H54 (cell line): ENCODE measurements at regions not wholly inside any gene's neighbourhood (a gene's known extent, or its start where the extent isn't known, plus 50 kb on each side); places are given as distances from the start of the nearest gene placed in this dataset.

Source experiments
- DNase-seq: peaks from one replicate; pipeline ENCODE4 v3.0.0; 2011; ENCODE audit warnings: low spot score, mixed read lengths; ENCODE audit not compliant: insufficient read length
- FAIRE-seq: peaks from 3 replicates; lab custom pipeline; 2011; peaks lifted over from hg19 to GRCh38; lab: Jason Lieb, UNC
- POLR2A ChIP-seq: IDR thresholded peaks from 2 replicates; pipeline ENCODE4 v1.6.1; 2011; ENCODE audit warnings: low read depth, mild to moderate bottlenecking, low read length

DNA sequence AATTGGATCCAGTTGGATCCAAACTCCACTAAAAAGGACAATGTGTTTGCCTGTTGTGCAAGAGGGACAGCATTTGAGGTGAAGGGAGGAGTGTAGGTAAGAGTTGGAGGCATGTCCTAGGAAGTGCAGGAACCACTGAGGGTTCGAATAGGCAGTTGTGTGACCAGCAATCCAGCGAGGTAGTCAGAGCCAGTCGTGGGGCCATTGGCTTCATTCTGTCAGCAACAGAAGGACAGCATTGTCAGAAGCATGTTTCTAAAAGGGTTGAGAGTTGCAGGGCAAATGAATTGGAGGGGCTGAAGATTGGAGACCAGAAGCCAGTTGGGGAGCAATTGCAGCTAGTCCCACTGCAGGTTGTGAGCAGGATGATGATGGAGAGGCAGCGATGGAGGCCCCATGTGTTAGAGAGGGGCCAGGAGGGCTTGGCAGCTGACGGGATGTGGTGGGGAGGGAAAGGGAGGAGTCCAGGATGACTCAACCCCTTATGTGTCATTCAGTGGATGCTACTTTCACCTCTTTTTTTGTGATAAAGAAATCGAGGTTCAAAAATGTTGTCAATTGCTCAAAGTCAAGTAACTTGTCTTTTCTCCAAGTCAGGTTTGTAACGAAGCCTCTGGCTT, 96.7 kb upstream of the SIX3 start:
- FAIRE-seq (no peak), DNase-seq (peak; percentile 14)
- no peak for TF ChIP-seq POLR2A

DNA sequence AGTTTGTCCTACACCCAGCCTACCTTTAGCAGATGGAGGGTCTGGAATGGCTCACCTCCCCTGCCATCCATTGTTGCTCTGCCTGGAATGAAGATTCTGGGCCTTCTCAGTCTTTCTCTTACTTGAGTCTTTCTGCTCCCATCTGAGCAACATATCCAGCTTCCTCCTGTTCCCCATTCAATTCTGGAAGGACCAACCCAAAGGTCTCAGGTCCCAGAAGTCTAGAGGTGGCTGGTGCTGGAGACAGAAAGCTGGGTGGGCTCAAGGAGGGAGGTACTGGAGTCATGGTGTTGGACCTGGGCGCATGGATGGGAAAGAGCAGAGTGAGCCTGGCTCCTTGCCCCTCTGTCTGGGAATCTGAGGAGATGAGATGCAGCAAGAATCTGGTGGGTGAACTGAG, 93.5 kb upstream of the SIX3 start:
- DNase-seq (no peak), FAIRE-seq (no peak)
- no peak for TF ChIP-seq POLR2A

DNA sequence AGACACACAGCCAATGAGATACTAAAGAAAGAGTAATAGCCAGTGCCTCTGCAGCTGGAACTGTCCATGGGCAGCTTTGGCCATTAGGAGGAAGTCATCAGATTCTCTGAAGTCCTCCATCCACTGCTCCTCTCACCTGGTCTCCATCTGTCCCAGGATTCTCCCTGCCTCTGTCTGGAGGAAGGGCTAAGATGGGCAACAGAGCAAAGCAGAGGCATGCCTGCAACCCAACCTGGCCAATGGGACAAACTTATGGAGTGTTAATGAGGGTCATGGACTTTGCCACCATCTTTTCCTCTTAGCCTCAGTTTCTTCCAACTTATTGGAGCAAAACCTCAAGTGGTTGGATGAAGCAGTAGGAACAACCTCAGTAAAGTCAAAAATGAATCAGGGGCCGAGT, 91.5 kb upstream of the SIX3 start:
- DNase-seq (no peak), FAIRE-seq (no peak)
- no peak for TF ChIP-seq POLR2A

DNA sequence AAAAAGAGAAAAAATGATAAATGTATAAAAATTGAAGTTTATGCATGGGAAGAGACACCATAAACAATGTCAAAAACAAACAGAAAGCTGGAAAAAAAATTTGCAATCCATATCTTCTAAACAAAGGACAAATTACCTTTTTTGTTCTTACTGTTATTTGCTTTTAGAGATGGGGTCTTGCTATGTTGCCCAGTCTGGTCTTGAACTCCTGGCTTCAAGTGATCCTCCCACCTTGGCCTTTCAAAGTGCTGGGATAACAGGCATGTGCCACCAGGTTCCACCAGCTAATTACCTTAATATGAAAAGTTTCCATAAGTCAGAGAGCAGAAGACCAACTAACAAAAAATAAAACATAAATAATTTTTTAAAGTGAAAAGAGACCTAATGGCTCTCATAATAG, 90.0 kb upstream of the SIX3 start:
- no peak for TF ChIP-seq POLR2A
- FAIRE-seq (no peak), DNase-seq (no peak)

DNA sequence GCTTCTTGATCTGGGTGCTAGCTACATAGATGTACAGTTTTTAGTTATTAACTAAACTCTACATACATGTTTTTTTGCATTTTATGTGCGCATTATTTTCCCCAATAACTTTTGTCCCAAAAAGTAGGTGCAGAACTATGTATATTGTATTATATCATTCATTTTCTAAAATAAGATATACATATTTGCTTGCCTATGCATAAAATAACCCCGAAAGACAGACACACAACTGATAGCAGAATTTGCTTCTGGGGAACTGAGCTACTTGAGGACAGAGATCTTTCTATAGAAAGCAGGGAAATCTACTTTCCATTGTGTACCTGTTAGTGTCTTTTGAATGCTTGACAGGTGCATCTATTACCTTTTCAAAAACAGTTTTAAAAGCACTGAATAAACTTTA, 88.9 kb upstream of the SIX3 start:
- FAIRE-seq (no peak), DNase-seq (no peak)
- TF ChIP-seq POLR2A = no peak

DNA sequence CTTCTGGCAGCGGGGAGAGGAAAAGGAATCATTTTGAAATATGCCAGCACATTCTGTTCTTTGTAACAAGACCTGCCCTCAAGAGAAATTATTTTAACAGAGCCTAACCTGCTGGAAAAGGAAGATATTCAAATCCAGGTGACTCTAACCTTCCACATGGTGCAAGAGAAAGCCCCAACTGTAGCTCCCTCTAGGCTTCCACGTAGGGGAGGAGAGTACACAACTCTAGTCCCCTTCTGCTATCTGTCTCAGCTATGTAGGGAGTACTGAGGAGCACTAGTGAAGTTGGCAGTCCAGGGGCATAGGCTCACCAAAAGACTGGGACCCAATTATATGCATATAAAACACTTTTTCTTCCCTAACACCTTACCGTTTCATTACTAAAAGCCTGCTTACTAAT, 82.2 kb upstream of the SIX3 start:
- DNase-seq (no peak), FAIRE-seq (no peak)
- no peak for TF ChIP-seq POLR2A

DNA sequence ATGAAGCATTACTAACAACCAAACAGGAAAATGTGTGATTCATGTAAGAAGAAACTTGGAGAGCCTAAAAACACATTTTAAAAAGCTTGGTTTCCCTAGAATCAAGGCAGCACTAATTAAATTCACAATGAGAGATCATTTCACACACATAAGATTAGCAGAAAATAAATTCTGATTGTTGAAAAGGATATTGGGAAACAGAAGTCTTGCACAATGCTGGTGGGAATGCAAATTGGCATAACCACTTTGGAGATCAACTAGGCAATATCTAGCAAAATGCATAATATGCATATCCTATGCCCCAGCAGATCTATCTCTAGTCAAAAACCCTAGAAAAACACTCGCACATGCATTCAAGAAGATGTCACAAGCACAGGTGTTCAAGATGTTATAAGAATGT, 75.3 kb upstream of the SIX3 start:
- FAIRE-seq (no peak), DNase-seq (no peak)
- no peak for TF ChIP-seq POLR2A

DNA sequence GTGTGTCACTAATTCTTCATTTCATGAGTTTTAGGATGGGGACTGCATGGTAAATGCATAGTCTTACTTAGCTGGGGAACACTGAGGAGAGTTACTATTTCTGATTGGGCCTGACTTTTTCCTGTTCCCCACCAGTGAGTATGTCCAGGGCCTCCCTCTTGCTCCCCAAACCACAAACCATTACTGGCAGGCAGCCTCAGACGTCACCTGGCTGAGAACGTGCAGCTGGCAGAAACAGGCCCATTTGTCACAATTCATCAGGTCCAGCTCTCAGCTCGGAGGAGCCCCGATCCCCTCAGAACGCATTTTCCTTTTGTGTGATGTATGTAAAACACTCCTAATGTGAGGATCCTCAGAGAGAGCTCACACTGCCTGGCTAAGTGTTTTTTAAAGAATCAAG, 71.7 kb upstream of the SIX3 start:
- FAIRE-seq (no peak), DNase-seq (no peak)
- no peak for TF ChIP-seq POLR2A

DNA sequence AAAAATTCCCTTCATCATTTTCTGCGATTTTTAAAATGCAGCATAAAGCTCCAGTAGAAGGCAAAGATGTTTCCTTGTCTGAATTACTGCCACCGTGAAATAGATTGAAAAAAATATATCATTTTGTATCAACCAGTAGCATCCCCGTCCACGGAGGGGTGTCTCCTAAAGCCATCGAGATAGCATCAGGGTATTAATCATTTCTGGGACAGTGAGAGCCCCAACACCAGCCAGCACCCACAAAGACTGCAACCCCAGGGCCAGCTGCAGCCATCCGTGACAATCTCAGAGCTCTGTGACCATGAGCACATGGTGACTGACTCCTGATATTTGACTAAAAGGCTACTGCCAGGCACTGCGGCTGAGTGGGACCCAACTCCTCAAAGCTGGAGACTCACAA, 64.1 kb upstream of the SIX3 start:
- DNase-seq = no peak
- no peak for TF ChIP-seq POLR2A
- FAIRE-seq = no peak

DNA sequence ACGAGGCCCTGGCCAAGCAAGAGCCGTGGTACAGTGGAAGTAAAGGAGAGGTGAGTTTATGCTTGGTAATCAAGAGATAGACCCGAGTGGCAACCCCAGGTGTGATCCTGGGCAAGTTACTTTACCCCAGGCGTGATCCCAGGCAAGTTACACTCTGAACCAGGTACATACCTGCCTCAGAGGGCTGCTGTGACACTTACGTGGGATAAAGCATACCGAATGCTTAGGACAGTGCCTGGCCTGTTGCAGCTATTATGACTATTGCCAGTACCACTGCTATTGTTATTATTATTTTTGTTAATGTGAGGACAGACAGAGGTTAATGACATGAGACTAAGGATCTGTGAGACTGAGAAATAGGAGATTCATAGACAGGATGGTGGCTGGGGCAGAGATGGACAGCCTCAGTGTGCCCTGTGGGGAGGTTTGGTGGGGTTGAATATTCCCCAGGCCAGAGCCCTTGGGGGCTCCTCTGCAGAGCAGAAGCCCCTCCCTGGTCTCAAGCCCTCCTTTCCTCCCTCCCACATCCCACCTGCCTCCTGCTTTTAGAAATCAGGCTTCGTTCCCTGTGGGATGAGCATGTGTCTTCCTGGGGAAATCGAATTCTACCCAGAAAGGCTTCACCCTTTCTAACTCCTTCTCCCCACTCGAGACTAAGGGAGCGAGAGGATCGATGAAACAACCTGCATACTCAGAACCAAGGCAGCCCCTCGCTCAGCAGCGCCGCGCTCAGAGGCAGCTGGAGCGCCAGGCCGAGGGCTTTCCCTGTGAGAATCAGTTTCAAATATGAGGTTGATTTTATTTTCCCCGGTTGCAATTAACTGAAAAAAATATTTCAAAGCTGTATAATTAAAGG, 62.0 kb upstream of the SIX3 start:
- no peak for TF ChIP-seq POLR2A
- FAIRE-seq (no peak), DNase-seq (no peak)

DNA sequence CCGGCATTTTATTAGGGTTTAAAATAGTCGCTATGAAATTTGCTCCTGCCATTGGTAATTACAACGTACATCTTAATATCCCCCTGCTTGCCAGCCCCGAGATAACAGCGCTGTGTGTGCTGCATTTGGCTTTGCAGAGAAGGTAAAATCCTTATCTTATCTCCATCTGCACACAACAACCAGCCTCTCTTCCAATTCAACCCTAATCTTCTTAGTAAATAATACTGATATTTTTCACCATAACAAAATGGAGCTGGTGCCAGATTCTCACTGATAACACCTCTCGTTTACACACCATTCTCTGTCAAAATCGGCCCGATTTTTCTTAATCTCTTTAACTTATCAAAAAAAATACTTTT, 61.4 kb upstream of the SIX3 start:
- TF ChIP-seq POLR2A = no peak
- no peak for FAIRE-seq
- no peak for DNase-seq

DNA sequence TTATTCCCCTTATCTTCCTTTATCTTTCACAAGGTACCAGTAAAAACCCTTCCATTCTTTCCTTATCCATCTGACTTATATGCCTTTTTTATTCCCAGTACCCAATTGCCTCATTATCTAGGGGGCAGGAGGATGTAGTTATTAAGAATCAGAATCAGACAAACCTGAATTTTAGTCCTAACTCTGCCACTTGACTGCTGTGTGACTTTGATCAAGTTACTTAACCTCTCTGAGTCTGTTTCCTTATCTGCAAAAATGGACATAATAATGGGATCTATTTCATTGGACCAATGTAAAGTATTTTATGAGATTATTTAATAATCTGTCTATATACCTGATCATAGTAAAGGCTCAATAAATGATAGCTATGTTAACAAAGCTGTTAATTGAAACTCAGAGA, 59.6 kb upstream of the SIX3 start:
- FAIRE-seq = no peak
- DNase-seq = no peak

DNA sequence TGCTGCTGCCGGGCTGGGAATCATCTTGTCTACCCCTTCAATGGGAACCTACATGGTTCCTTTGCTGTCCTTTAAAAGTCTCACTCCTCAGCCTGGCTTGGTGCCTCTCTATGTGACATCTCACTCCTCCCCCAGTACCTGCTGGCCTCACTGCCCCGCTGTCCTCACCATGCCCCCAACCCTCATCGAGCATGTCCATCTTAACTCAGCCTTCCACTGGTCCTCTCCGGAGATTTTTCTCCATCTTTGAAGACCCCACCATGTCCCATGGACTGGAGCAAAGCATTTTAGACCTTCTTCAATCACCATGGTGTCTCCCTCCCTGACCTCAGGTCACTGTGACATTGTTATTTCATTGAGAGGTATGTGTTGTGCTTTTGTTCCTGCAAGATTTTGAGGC, 58.1 kb upstream of the SIX3 start:
- FAIRE-seq = no peak
- no peak for TF ChIP-seq POLR2A
- no peak for DNase-seq

More for the DNA sequence above, 59.6 kb upstream of the SIX3 start:
- TF ChIP-seq POLR2A = no peak

DNA sequence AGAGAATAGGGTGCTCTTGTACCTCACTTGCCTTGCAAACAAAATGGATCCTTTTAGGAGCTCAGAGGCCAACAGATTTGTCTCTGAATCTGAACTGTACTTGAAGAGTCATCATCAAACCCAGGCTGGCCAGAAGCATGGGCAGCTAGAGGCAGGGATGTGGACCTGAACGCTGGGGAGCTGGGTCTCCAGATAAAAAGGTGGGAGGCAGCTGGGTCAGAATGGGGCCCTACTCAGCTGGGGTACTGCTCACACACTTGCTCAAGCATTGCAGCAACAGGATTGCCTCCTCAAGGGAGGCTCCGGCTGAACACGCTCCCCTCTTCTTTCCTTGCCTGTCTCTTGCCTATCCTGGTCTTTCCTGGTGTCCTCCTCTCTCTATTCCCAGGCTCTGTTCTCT, 57.3 kb upstream of the SIX3 start:
- no peak for TF ChIP-seq POLR2A
- FAIRE-seq (no peak), DNase-seq (no peak)

DNA sequence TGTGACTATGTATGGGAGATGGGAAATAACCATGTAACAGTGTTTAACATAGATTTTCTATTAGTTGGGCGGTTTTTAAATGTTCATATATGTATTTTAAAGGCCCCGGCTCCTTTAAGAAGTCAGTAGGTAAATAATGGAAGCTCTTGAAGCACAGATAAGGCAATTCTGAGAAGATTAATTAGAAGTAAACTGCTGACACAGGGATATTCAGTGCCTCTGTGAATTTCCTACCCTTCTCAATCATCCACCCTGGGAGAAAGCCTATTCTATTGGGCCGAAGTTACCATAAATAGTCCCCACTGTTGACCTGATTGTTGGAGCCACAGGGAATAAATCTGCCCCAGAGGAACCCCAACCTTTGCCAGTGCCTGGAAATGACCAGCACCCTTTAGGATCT, 56.8 kb upstream of the SIX3 start:
- no peak for DNase-seq
- no peak for TF ChIP-seq POLR2A
- no peak for FAIRE-seq
